Lower lobe of right lung (tissue), 2 donors: ENCODE measurements at regions not wholly inside any gene's neighbourhood (a gene's known extent, or its start where the extent isn't known, plus 50 kb on each side); places are given as distances from the start of the nearest gene placed in this dataset.

Experiments
- ATAC-seq, 2 donors: fragments of 200-7000 bp; cut with Tn5 transposase; one replicate each; pipeline ENCODE4 v1.9.1; 2020 to 2022; ENCODE audit warnings: mild to moderate bottlenecking in 2 of 2, moderate library complexity in 2 of 2
- DNase-seq: peaks from one replicate; pipeline ENCODE4 v3.0.0-alpha.2; 2020
- H3K27ac ChIP-seq: fragments of 200-600 bp; one replicate; pipeline ENCODE4 v1.8.0; 2022
- H3K27me3 ChIP-seq: fragments of 200-600 bp; one replicate; pipeline ENCODE4 v1.8.0; 2022; ENCODE audit warnings: low read depth
- H3K36me3 ChIP-seq: fragments of 200-600 bp; one replicate; pipeline ENCODE4 v1.8.0; 2022; ENCODE audit warnings: mild to moderate bottlenecking
- H3K4me1 ChIP-seq: fragments of 200-600 bp; one replicate; pipeline ENCODE4 v1.8.0; 2022
- H3K4me3 ChIP-seq: fragments of 200-600 bp; one replicate; pipeline ENCODE4 v1.8.0; 2022; ENCODE audit warnings: mild to moderate bottlenecking
- H3K9me3 ChIP-seq: fragments of 200-600 bp; one replicate; pipeline ENCODE4 v1.8.0; 2022
- CTCF ChIP-seq: fragments of 200-600 bp; IDR thresholded peaks from one replicate; pipeline ENCODE4 v1.8.0; 2022; ENCODE audit warnings: antibody characterized with exemption, mild to moderate bottlenecking
- intact Hi-C: fragments of 100-400 bp; cut with DNase I; formaldehyde crosslinking; loops from one replicate; pipeline ENCODE4 v1.11.0; 2022
- donor health status: DM: no; HTN: yes; CAD: no; lungs with severe emphysema.

- no peaks in the 10 kb centered on the region for H3K4me1 ChIP-seq
- no peaks in the 10 kb centered on the region for H3K27me3 ChIP-seq
- no peak for DNase-seq
- no peak overlapping the region for H3K27ac ChIP-seq
- H3K4me3 ChIP-seq, result no peak overlapping the region
- ATAC-seq, result no peak
- H3K36me3 ChIP-seq, result no peaks in the 10 kb centered on the region
- intact Hi-C loops, result loop anchor here (10.0 kb wide), 1 partner anchor 1381 kb away; no protein-coding TSS in a partner anchor
- no peaks in the 10 kb centered on the region for H3K9me3 ChIP-seq
- TF ChIP-seq CTCF, result no peak
These were observed 67.4 kb upstream of the CPHXL start for GRCh38 chr16:75793641-75794040.

- no peaks in the 10 kb centered on the region for H3K27me3 ChIP-seq
- no peak for TF ChIP-seq CTCF
- H3K27ac ChIP-seq, result no peak overlapping the region
- DNase-seq (no peak), ATAC-seq (no peak)
- intact Hi-C loops, result loop anchor here (10.0 kb wide), 1 partner anchor 1380 kb away; no protein-coding TSS in a partner anchor
- H3K4me1 ChIP-seq, result no peaks in the 10 kb centered on the region
- H3K36me3 ChIP-seq, result no peaks in the 10 kb centered on the region
- no peak overlapping the region for H3K4me3 ChIP-seq
- H3K9me3 ChIP-seq, result no peaks in the 10 kb centered on the region
These were observed 68.1 kb upstream of the CPHXL start for GRCh38 chr16:75794426-75794825.

- no peak overlapping the region for H3K27ac ChIP-seq
- no peak for DNase-seq
- ATAC-seq, result no peak
- no peaks in the 10 kb centered on the region for H3K27me3 ChIP-seq
- no peak for TF ChIP-seq CTCF
- no peaks in the 10 kb centered on the region for H3K4me1 ChIP-seq
- H3K36me3 ChIP-seq, result no peaks in the 10 kb centered on the region
- no peaks in the 10 kb centered on the region for H3K9me3 ChIP-seq
- intact Hi-C loops, result loop anchor here (10.0 kb wide), 1 partner anchor 1376 kb away; no protein-coding TSS in a partner anchor
- no peak overlapping the region for H3K4me3 ChIP-seq
These were observed 72.4 kb upstream of the CPHXL start for GRCh38 chr16:75798714-75799113.

DNA sequence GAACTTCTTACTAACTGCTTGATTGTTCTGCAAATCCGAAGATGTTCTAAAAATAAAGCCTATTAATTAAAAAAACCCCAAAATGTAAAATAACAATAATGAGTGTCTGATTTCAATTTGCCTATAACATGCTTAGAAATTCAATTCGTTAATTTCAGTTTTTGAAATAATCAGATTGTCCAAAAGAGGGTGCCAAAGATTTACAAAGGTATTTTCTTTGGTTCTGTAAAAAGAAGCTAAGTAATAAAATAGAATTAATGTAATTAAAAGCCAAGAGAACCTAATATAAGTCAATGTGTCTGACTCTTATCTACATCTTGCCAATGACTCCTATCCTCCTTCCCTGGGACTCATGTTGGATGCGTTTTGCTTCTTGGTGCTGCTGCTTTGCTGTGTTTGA lies 75.0 kb upstream of the CPHXL start:
- H3K9me3 ChIP-seq, result no peaks in the 10 kb centered on the region
- intact Hi-C loops, result no loop called here

GRCh38 chr16:75803753-75804152 lies 77.5 kb upstream of the CPHXL start:
- Histone ChIP-seq H3K36me3 (no peaks in the 10 kb centered on the region), H3K27ac (no peak overlapping the region), H3K4me1 (no peaks in the 10 kb centered on the region), H3K9me3 (no peaks in the 10 kb centered on the region), H3K4me3 (no peak overlapping the region), H3K27me3 (no peaks in the 10 kb centered on the region)
- ATAC-seq, result no peak
- TF ChIP-seq CTCF, result no peak
- no peak for DNase-seq
- intact Hi-C loops, result no loop called here

More for the DNA sequence above, 75.0 kb upstream of the CPHXL start:
- no peaks in the 10 kb centered on the region for H3K27me3 ChIP-seq
- H3K27ac ChIP-seq, result no peak overlapping the region
- DNase-seq, result no peak
- no peak overlapping the region for H3K4me3 ChIP-seq
- TF ChIP-seq CTCF, result no peak
- no peaks in the 10 kb centered on the region for H3K36me3 ChIP-seq
- H3K4me1 ChIP-seq, result no peaks in the 10 kb centered on the region
- ATAC-seq, result no peak

GRCh38 chr16:75804368-75804767 lies 78.1 kb upstream of the CPHXL start:
- Histone ChIP-seq H3K9me3 (no peaks in the 10 kb centered on the region), H3K27me3 (no peaks in the 10 kb centered on the region), H3K27ac (no peak overlapping the region), H3K4me1 (no peaks in the 10 kb centered on the region), H3K4me3 (no peak overlapping the region), H3K36me3 (no peaks in the 10 kb centered on the region)
- intact Hi-C loops, result no loop called here
- DNase-seq (no peak), ATAC-seq (no peak)
- no peak for TF ChIP-seq CTCF
